Transverse colon (tissue), 4 donors: ENCODE measurements at regions not wholly inside any gene's neighbourhood (a gene's known extent, or its start where the extent isn't known, plus 50 kb on each side); places are given as distances from the start of the nearest gene placed in this dataset.

ENCODE experiments used
- DNase-seq: peaks from one replicate; pipeline ENCODE4 v3.0.0-alpha.2; 2019
- H3K27ac ChIP-seq, 4 donors: fragments of 200-600 bp; sonication (generic); 2 replicates each; pipeline ENCODE4 v1.5.1; 2016 to 2018; ENCODE audit warnings: inconsistent platforms in 4 of 4
- H3K27me3 ChIP-seq: fragments of 200-600 bp; sonication (generic); 2 replicates; pipeline ENCODE4 v1.5.1; 2017; ENCODE audit warnings: inconsistent platforms
- H3K36me3 ChIP-seq, 4 donors: fragments of 200-600 bp; sonication (generic); 2 replicates each; pipeline ENCODE4 v1.5.1; 2017 to 2019; ENCODE audit warnings: inconsistent platforms in 4 of 4
- H3K4me1 ChIP-seq, 4 donors: fragments of 200-600 bp; sonication (generic); 2 replicates each; pipeline ENCODE4 v1.5.1; 2017 to 2020; ENCODE audit warnings: inconsistent platforms in 4 of 4
- H3K4me3 ChIP-seq, 4 donors: fragments of 200-600 bp; sonication (generic); 1 replicate in 1 of 4; 2 replicates in 3 of 4; pipeline versions ENCODE4 v1.5.1 to v1.6.1; 2017 to 2019; ENCODE audit warnings: inconsistent platforms in 4 of 4
- H3K9me3 ChIP-seq, 2 donors: fragments of 200-600 bp; sonication (generic); 2 replicates each; pipeline ENCODE4 v1.5.1; 2017 to 2019; ENCODE audit warnings: inconsistent platforms in 2 of 2
- EP300 ChIP-seq: sonication (generic); formaldehyde crosslinking; IDR thresholded peaks from one replicate; pipeline ENCODE4 v1.6.1; 2017; ENCODE audit warnings: antibody characterized with exemption, low read depth
- POLR2A ChIP-seq: fragments of 450-650 bp; IDR thresholded peaks from one replicate; pipeline ENCODE4 v1.6.1; 2016; ENCODE audit warnings: antibody characterized with exemption, mild to moderate bottlenecking, moderate library complexity
- POLR2AphosphoS5 ChIP-seq, 3 donors: sonication (generic); formaldehyde crosslinking; IDR thresholded peaks; one replicate each; pipeline ENCODE4 v1.6.1; 2016; ENCODE audit warnings: antibody characterized with exemption in 3 of 3
- WGBS, 2 donors: methylation state at CpG; one replicate each; pipeline ENCODE4 v1.1.5; 2018; ENCODE audit warnings: low coverage in 1 of 2; 5-methylcytosine and 5-hydroxymethylcytosine counted together
- in situ Hi-C, 4 donors: fragments of 200-750 bp; cut with MboI; loops; one replicate each; pipeline versions ENCODE4 v1.15.0 to v1.15.1; 2017; ENCODE audit warnings: low sequenced_read_pairs in 3 of 4, low pct_ligation_motif_present in 1 of 4, low pct_unique_long_range_greater_than_20kb in 1 of 4
- intact Hi-C: fragments of 100-400 bp; cut with DNase I; formaldehyde crosslinking; loops from one replicate; pipeline ENCODE4 v1.15.1; 2023; ENCODE audit warnings: low total_unique reads
- TF ChIP-seq, protein P1 (sequence below), 5 experiments: fragments of 200-600 bp in 3 of 5; fragments of 450-650 bp in 2 of 5; sonication (generic) in 3 of 5; IDR thresholded peaks; 1 replicate in 2 of 5; 2 replicates in 3 of 5; pipeline ENCODE4 v1.5.1; 2016 to 2017; ENCODE audit warnings: antibody characterized with exemption in 5 of 5, inconsistent platforms in 3 of 5, mild to moderate bottlenecking in 2 of 5, moderate library complexity in 1 of 5

- no peak for DNase-seq
- Histone ChIP-seq H3K4me1 (peaks cover 0 to 13% (median 7%) of the 10 kb centered on the region in 4 donors), H3K36me3 (no peaks in the 10 kb centered on the region), H3K27me3 (no peaks in the 10 kb centered on the region), H3K4me3 (no peak overlapping the region), H3K9me3 (no peaks in the 10 kb centered on the region), H3K27ac (no peak overlapping the region)
- in situ Hi-C loops (no loop called here), intact Hi-C loops (no loop called here)
- WGBS, 2 donors = 82 to 100% methylated on average over 1 to 2 of the region's 2 CpGs
- TF ChIP-seq EP300 = no peak
- TF ChIP-seq POLR2AphosphoS5 (IDR thresholded peaks at IDR 0.05) = no peak
- TF ChIP-seq, protein P1, sequence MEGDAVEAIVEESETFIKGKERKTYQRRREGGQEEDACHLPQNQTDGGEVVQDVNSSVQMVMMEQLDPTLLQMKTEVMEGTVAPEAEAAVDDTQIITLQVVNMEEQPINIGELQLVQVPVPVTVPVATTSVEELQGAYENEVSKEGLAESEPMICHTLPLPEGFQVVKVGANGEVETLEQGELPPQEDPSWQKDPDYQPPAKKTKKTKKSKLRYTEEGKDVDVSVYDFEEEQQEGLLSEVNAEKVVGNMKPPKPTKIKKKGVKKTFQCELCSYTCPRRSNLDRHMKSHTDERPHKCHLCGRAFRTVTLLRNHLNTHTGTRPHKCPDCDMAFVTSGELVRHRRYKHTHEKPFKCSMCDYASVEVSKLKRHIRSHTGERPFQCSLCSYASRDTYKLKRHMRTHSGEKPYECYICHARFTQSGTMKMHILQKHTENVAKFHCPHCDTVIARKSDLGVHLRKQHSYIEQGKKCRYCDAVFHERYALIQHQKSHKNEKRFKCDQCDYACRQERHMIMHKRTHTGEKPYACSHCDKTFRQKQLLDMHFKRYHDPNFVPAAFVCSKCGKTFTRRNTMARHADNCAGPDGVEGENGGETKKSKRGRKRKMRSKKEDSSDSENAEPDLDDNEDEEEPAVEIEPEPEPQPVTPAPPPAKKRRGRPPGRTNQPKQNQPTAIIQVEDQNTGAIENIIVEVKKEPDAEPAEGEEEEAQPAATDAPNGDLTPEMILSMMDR (IDR thresholded peaks at IDR 0.05) = no peak
- TF ChIP-seq POLR2A = no peak
Measured at GRCh38 chr20:22495172-22495571, 89.2 kb downstream of the FOXA2 start.

GRCh38 chr20:22492497-22492896 lies 91.9 kb downstream of the FOXA2 start:
- Histone ChIP-seq H3K9me3 (no peaks in the 10 kb centered on the region), H3K27me3 (no peaks in the 10 kb centered on the region), H3K27ac (peak overlapping the region in 1 of 4 donors; percentile 1), H3K4me3 (no peak overlapping the region), H3K4me1 (peaks cover 0 to 25% (median 10%) of the 10 kb centered on the region in 4 donors), H3K36me3 (no peaks in the 10 kb centered on the region)
- TF ChIP-seq POLR2A = no peak
- no peak for TF ChIP-seq EP300
- TF ChIP-seq, protein P1 (IDR thresholded peaks at IDR 0.05) = no peak
- no peak for TF ChIP-seq POLR2AphosphoS5 (IDR thresholded peaks at IDR 0.05)
- DNase-seq = no peak
- intact Hi-C loops (no loop called here), in situ Hi-C loops (no loop called here)
- 75% methylated on average over 2 of the region's 2 CpGs; no CpG with 5 or more reads in 1 of the 2 donors for WGBS, 2 donors

DNA sequence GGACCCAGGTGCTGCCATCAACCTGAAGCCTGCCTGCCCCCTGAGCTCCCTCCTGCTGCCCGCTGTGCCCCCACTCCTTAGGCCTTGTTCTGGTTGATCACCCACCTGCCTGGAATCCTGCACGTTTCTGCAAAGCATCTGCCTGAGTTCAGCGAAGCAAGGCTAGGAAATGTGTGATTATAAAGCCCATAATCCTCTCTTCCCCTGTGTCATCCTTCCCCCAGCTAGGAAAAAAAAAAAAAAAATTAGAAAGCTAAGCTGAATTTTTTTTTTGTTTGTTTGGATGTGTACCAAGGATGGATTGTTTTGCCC lies 93.2 kb downstream of the FOXA2 start:
- TF ChIP-seq, protein P1 (IDR thresholded peaks at IDR 0.05) = no peak
- TF ChIP-seq EP300 = no peak
- TF ChIP-seq POLR2A = no peak
- TF ChIP-seq POLR2AphosphoS5 (IDR thresholded peaks at IDR 0.05) = no peak
- Histone ChIP-seq H3K36me3 (no peaks in the 10 kb centered on the region), H3K27ac (peak overlapping the region; percentile 46 to 84 (median 81)), H3K4me3 (no peak overlapping the region), H3K27me3 (no peaks in the 10 kb centered on the region), H3K9me3 (no peaks in the 10 kb centered on the region), H3K4me1 (peaks cover 0 to 25% (median 10%) of the 10 kb centered on the region in 4 donors)
- WGBS, 2 donors = 33 to 45% methylated on average over 2 to 3 of the region's 3 CpGs
- no peak for DNase-seq
- in situ Hi-C loops (no loop called here), intact Hi-C loops (no loop called here)

GRCh38 chr20:22490287-22491193 lies 93.8 kb downstream of the FOXA2 start:
- intact Hi-C loops = no loop called here
- peak; percentile 83 for DNase-seq
- TF ChIP-seq POLR2A = no peak
- no peak for TF ChIP-seq EP300
- TF ChIP-seq, protein P1 (IDR thresholded peaks at IDR 0.05) = peak in 3 of 5 experiments; percentile 29 to 57 (median 50)
- TF ChIP-seq POLR2AphosphoS5 (IDR thresholded peaks at IDR 0.05) = peak in 2 of 3 donors; percentile 38 to 58
- Histone ChIP-seq H3K27ac (peak overlapping the region; percentile 46 to 84 (median 81)), H3K4me3 (peak overlapping the region in 1 of 4 donors; percentile 18), H3K9me3 (no peaks in the 10 kb centered on the region), H3K27me3 (no peaks in the 10 kb centered on the region), H3K36me3 (no peaks in the 10 kb centered on the region), H3K4me1 (peaks cover 0 to 25% (median 10%) of the 10 kb centered on the region in 4 donors)
- in situ Hi-C loops = no loop called here
- 43 to 57% methylated on average over 8 to 23 of the region's 23 CpGs for WGBS, 2 donors
